Skeletal muscle satellite cell (primary cell): ENCODE measurements at regions not wholly inside any gene's neighbourhood (a gene's known extent, or its start where the extent isn't known, plus 50 kb on each side); places are given as distances from the start of the nearest gene placed in this dataset.
"Not testable (repeated sequence)": the region's sequence is repeated elsewhere in the genome, so short reads cannot be mapped to it uniquely, and the experiment has no call there.

ENCODE experiments used
- H3K27me3 ChIP-seq: 2 replicates; pipeline ENCODE4 v1.7.0; 2013; ENCODE audit warnings: low read length; ENCODE audit not compliant: control insufficient read depth, insufficient read depth
- H3K36me3 ChIP-seq: 2 replicates; pipeline ENCODE4 v1.7.0; 2013; ENCODE audit warnings: mild to moderate bottlenecking, control low read depth, low read length; ENCODE audit not compliant: insufficient read depth
- H3K4me1 ChIP-seq: 2 replicates; pipeline ENCODE4 v1.7.0; 2013; ENCODE audit warnings: low read length; ENCODE audit not compliant: control insufficient read depth, insufficient read depth
- H3K4me2 ChIP-seq: 2 replicates; pipeline ENCODE4 v1.7.0; 2013; ENCODE audit warnings: mild to moderate bottlenecking, low read length
- H3K4me3 ChIP-seq: 2 replicates; pipeline ENCODE4 v1.7.0; 2013; ENCODE audit warnings: low read length
- H3K9ac ChIP-seq: 2 replicates; pipeline ENCODE4 v1.7.0; 2013; ENCODE audit warnings: mild to moderate bottlenecking, low read depth, low read length, moderate library complexity
- H3K9me3 ChIP-seq: replicated peaks from 2 replicates; pipeline ENCODE4 v1.7.0; 2013; ENCODE audit warnings: mild to moderate bottlenecking, control low read depth, low read length

GRCh38 chr10:124192664-124193308 is 99.4 kb upstream of the CHST15 start:
- H3K27me3 ChIP-seq, H3K4me3 ChIP-seq, H3K4me1 ChIP-seq, H3K9ac ChIP-seq, H3K36me3 ChIP-seq, H3K9me3 ChIP-seq, H3K4me2 ChIP-seq: not testable (repeated sequence)

- H3K9me3 ChIP-seq, H3K27me3 ChIP-seq, H3K4me2 ChIP-seq, H3K4me1 ChIP-seq, H3K4me3 ChIP-seq, H3K36me3 ChIP-seq, H3K9ac ChIP-seq: not testable (repeated sequence)
Measured at GRCh38 chr10:124190476-124190875, 97.1 kb upstream of the CHST15 start.

GRCh38 chr10:124186956-124187355 is 93.6 kb upstream of the CHST15 start:
- no peak overlapping the region for H3K9ac ChIP-seq
- no peak overlapping the region for H3K4me2 ChIP-seq
- no peak overlapping the region for H3K4me3 ChIP-seq
- no peaks in the 10 kb centered on the region for H3K36me3 ChIP-seq
- H3K27me3 ChIP-seq = peaks cover 8% of the 10 kb centered on the region
- H3K9me3 ChIP-seq = no peaks in the 10 kb centered on the region
- H3K4me1 ChIP-seq = no peaks in the 10 kb centered on the region

GRCh38 chr10:124185084-124185483 is 91.7 kb upstream of the CHST15 start:
- Histone ChIP-seq H3K9ac (no peak overlapping the region), H3K27me3 (peaks cover 8% of the 10 kb centered on the region), H3K9me3 (no peaks in the 10 kb centered on the region), H3K4me1 (peaks cover 13% of the 10 kb centered on the region), H3K4me3 (no peak overlapping the region), H3K4me2 (no peak overlapping the region), H3K36me3 (no peaks in the 10 kb centered on the region)

GRCh38 chr10:124184208-124184830 is 90.9 kb upstream of the CHST15 start:
- Histone ChIP-seq H3K4me3 (no peak overlapping the region), H3K36me3 (no peaks in the 10 kb centered on the region), H3K9me3 (no peaks in the 10 kb centered on the region), H3K4me1 (peaks cover 13% of the 10 kb centered on the region), H3K9ac (no peak overlapping the region), H3K4me2 (no peak overlapping the region), H3K27me3 (peaks cover 6% of the 10 kb centered on the region)

- Histone ChIP-seq H3K27me3 (peaks cover 5% of the 10 kb centered on the region), H3K4me2 (no peak overlapping the region), H3K4me1 (peaks cover 13% of the 10 kb centered on the region), H3K4me3 (no peak overlapping the region), H3K36me3 (no peaks in the 10 kb centered on the region), H3K9me3 (no peaks in the 10 kb centered on the region), H3K9ac (no peak overlapping the region)
Measured at GRCh38 chr10:124183617-124184016, 90.2 kb upstream of the CHST15 start.

GRCh38 chr10:124182088-124182541 is 88.7 kb upstream of the CHST15 start:
- H3K27me3 ChIP-seq = peaks cover 3% of the 10 kb centered on the region
- H3K9me3 ChIP-seq = no peaks in the 10 kb centered on the region
- peaks cover 15% of the 10 kb centered on the region for H3K4me1 ChIP-seq
- no peak overlapping the region for H3K4me3 ChIP-seq
- no peak overlapping the region for H3K9ac ChIP-seq
- no peaks in the 10 kb centered on the region for H3K36me3 ChIP-seq
- H3K4me2 ChIP-seq = no peak overlapping the region

GRCh38 chr10:124181656-124182055 is 88.3 kb upstream of the CHST15 start:
- H3K9me3 ChIP-seq = no peaks in the 10 kb centered on the region
- H3K27me3 ChIP-seq = peaks cover 2% of the 10 kb centered on the region
- no peaks in the 10 kb centered on the region for H3K36me3 ChIP-seq
- no peak overlapping the region for H3K9ac ChIP-seq
- no peak overlapping the region for H3K4me3 ChIP-seq
- H3K4me1 ChIP-seq = peaks cover 20% of the 10 kb centered on the region
- no peak overlapping the region for H3K4me2 ChIP-seq

- Histone ChIP-seq H3K36me3 (no peaks in the 10 kb centered on the region), H3K9me3 (no peaks in the 10 kb centered on the region)
Measured at GRCh38 chr10:124180947-124181549, 87.7 kb upstream of the CHST15 start.

GRCh38 chr10:124180044-124180745 is 86.8 kb upstream of the CHST15 start:
- H3K4me2 ChIP-seq = no peak overlapping the region
- H3K27me3 ChIP-seq = peaks cover 2% of the 10 kb centered on the region
- no peak overlapping the region for H3K4me3 ChIP-seq
- no peaks in the 10 kb centered on the region for H3K36me3 ChIP-seq
- no peaks in the 10 kb centered on the region for H3K9me3 ChIP-seq
- H3K9ac ChIP-seq = no peak overlapping the region
- H3K4me1 ChIP-seq = peaks cover 33% of the 10 kb centered on the region

More at GRCh38 chr10:124180947-124181549, 87.7 kb upstream of the CHST15 start:
- H3K4me3 ChIP-seq = no peak overlapping the region
- H3K27me3 ChIP-seq = peaks cover 2% of the 10 kb centered on the region
- peaks cover 26% of the 10 kb centered on the region for H3K4me1 ChIP-seq
- H3K9ac ChIP-seq = no peak overlapping the region
- no peak overlapping the region for H3K4me2 ChIP-seq

GRCh38 chr10:124179308-124180043 is 86.1 kb upstream of the CHST15 start:
- peaks cover 2% of the 10 kb centered on the region for H3K27me3 ChIP-seq
- H3K4me1 ChIP-seq = peaks cover 39% of the 10 kb centered on the region
- no peak overlapping the region for H3K9ac ChIP-seq
- H3K9me3 ChIP-seq = no peaks in the 10 kb centered on the region
- H3K36me3 ChIP-seq = no peaks in the 10 kb centered on the region
- H3K4me3 ChIP-seq = no peak overlapping the region
- H3K4me2 ChIP-seq = no peak overlapping the region
